A673 (cell line): ENCODE measurements at regions not wholly inside any gene's neighbourhood (a gene's known extent, or its start where the extent isn't known, plus 50 kb on each side); places are given as distances from the start of the nearest gene placed in this dataset.

Experiments used
- BruUV-seq: library from RNA; stranded (reverse); fragments of 400-500 nt; replicated peaks from 2 replicates; lab custom pipeline; 2021; lab: Mats Ljungman, UMichigan
- CTCF ChIA-PET: fragments of 300-600 bp; sonication (Branson Sonifier 250); formaldehyde crosslinking; loops from one replicate; lab custom pipeline; 2022; ENCODE audit warnings: antibody characterized with exemption; lab: Charles Lee
- POLR2A ChIA-PET: fragments of 300-600 bp; sonication (Branson Sonifier 250); formaldehyde crosslinking; loops from one replicate; lab custom pipeline; 2022; ENCODE audit warnings: antibody characterized with exemption; ENCODE audit not compliant: low non-redundant PET; lab: Charles Lee
- DNase-seq: peaks from one replicate; pipeline ENCODE4 v3.0.0-alpha.2; 2015; ENCODE audit warnings: low spot score
- H3K27ac ChIP-seq: fragments of 200-600 bp; sonication (generic); 2 replicates; pipeline ENCODE4 v1.5.1; 2016; ENCODE audit warnings: mixed run types, low read depth, mild to moderate bottlenecking, mixed read lengths, antibody characterized with exemption, low read length; ENCODE audit not compliant: poor library complexity, severe bottlenecking
- H3K27me3 ChIP-seq: fragments of 200-600 bp; sonication (generic); replicated peaks from 2 replicates; pipeline ENCODE4 v1.6.1; 2017; ENCODE audit warnings: mixed run types, low read depth, mild to moderate bottlenecking, mixed read lengths, antibody characterized with exemption, low read length; ENCODE audit not compliant: insufficient read depth, poor library complexity
- H3K36me3 ChIP-seq: fragments of 200-600 bp; sonication (generic); 2 replicates; pipeline ENCODE4 v1.6.1; 2016; ENCODE audit warnings: mixed run types, mild to moderate bottlenecking, mixed read lengths, antibody characterized with exemption, low read length; ENCODE audit not compliant: insufficient read depth, poor library complexity, severe bottlenecking
- H3K4me1 ChIP-seq: fragments of 200-600 bp; sonication (generic); 2 replicates; pipeline ENCODE4 v1.6.1; 2017; ENCODE audit warnings: mixed run types, mild to moderate bottlenecking, mixed read lengths, antibody characterized with exemption, low read length; ENCODE audit not compliant: insufficient read depth, poor library complexity, severe bottlenecking
- H3K4me3 ChIP-seq: fragments of 200-600 bp; sonication (generic); 2 replicates; pipeline ENCODE4 v1.5.1; 2016; ENCODE audit warnings: low read depth, mixed run types, mild to moderate bottlenecking, mixed read lengths, low read length; ENCODE audit not compliant: poor library complexity, severe bottlenecking
- H3K9me3 ChIP-seq: fragments of 200-600 bp; sonication (generic); 2 replicates; pipeline ENCODE4 v1.6.1; 2016; ENCODE audit warnings: mixed run types, low read depth, mild to moderate bottlenecking, mixed read lengths, antibody characterized with exemption, low read length; ENCODE audit not compliant: poor library complexity, severe bottlenecking
- EZH2 ChIP-seq: fragments of 200-600 bp; sonication (generic); IDR thresholded peaks from 2 replicates; pipeline ENCODE4 v1.6.1; 2017; ENCODE audit warnings: borderline replicate concordance, low read depth, mild to moderate bottlenecking, mixed read lengths, antibody characterized with exemption, low read length; ENCODE audit not compliant: poor library complexity, severe bottlenecking
- intact Hi-C: fragments of 100-400 bp; cut with micrococcal nuclease; formaldehyde crosslinking; loops from one replicate; pipeline ENCODE4 v1.10.0; 2022; ENCODE audit not compliant: unreplicated experiment
- TF ChIP-seq, protein P1 (sequence below): fragments of 300-800, 200-600 bp; sonication (generic); conservative IDR thresholded peaks from 2 replicates; pipeline ENCODE4 v1.5.1; 2017; ENCODE audit warnings: low read depth, mild to moderate bottlenecking, antibody characterized with exemption, low read length, moderate library complexity, mixed read lengths

DNA sequence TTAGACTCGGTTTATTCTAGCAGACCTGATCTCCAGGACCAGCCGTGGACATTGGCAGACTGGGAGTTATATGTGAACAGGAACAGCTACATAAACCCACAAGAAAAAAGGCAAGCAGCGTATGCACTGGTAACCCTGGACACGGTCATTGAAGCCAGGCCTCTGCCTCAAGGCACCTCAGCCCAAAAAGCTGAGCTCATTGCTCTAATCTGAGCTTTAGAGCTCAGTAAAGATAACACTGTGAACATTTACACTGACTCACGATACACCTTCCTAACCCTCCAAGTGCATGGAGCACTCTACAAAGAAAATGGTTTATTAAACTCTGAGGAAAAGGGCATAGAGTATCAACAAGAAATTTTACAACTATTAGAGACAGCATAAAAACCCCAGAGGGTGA, 148.9 kb upstream of the FGF16 start:
- POLR2A ChIA-PET, result no interaction called here
- TF ChIP-seq, protein P1, sequence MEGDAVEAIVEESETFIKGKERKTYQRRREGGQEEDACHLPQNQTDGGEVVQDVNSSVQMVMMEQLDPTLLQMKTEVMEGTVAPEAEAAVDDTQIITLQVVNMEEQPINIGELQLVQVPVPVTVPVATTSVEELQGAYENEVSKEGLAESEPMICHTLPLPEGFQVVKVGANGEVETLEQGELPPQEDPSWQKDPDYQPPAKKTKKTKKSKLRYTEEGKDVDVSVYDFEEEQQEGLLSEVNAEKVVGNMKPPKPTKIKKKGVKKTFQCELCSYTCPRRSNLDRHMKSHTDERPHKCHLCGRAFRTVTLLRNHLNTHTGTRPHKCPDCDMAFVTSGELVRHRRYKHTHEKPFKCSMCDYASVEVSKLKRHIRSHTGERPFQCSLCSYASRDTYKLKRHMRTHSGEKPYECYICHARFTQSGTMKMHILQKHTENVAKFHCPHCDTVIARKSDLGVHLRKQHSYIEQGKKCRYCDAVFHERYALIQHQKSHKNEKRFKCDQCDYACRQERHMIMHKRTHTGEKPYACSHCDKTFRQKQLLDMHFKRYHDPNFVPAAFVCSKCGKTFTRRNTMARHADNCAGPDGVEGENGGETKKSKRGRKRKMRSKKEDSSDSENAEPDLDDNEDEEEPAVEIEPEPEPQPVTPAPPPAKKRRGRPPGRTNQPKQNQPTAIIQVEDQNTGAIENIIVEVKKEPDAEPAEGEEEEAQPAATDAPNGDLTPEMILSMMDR, result no peak
- no peak for TF ChIP-seq EZH2
- Histone ChIP-seq H3K27ac (no peak overlapping the region), H3K36me3 (no peaks in the 10 kb centered on the region), H3K27me3 (no peaks in the 10 kb centered on the region), H3K9me3 (no peaks in the 10 kb centered on the region), H3K4me3 (no peak overlapping the region), H3K4me1 (no peaks in the 10 kb centered on the region)
- intact Hi-C loops, result no loop called here
- no peak for DNase-seq
- CTCF ChIA-PET, result no interaction called here
- BruUV-seq, result no TSS peak

DNA sequence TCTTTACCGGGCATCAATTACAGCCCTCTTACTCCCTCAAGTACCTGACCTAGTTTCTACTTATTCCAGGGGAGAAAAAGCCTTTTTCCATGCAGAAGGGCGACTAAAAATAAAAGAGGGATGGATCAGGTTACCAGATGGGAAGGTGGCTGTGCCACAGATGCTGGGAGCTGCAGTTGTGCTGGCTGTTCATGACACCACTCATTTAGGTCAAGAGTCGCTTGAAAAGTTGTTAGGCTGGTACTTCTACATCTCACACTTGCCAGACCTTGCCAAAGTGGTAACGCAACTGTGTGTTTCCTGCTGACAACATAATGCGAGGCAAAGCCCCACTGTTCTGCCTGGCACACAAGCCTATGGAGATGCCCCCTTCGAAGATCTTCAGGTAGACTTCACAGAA, 148.4 kb upstream of the FGF16 start:
- DNase-seq, result no peak
- intact Hi-C loops, result no loop called here

DNA sequence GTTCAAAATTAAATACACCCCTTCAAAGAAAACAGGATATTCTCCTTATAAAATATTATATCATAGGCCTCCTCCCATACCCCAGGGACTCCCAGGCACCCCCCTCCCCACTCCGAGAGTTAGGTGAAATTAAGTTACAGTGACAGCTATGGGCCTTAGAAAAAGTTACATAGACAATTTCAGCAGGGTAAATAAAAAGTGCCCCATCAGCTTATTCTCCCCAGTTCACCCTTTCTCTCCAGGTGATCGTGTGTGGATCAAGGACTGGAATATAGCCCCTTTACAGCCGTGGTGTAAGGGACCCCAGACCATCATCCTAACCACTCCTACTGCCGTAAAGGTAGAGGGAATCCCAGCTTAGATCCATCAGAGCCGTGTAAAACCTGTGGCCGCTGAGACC, 147.6 kb upstream of the FGF16 start:
- H3K27me3 ChIP-seq, result no peaks in the 10 kb centered on the region
- CTCF ChIA-PET, result no interaction called here
- no peaks in the 10 kb centered on the region for H3K4me1 ChIP-seq
- intact Hi-C loops, result no loop called here
- H3K36me3 ChIP-seq, result no peaks in the 10 kb centered on the region
- TF ChIP-seq EZH2, result no peak
- TF ChIP-seq, protein P1, result no peak
- H3K9me3 ChIP-seq, result peaks cover 6% of the 10 kb centered on the region
- H3K4me3 ChIP-seq, result no peak overlapping the region
- BruUV-seq, result no TSS peak
- POLR2A ChIA-PET, result no interaction called here
- no peak for DNase-seq
- no peak overlapping the region for H3K27ac ChIP-seq

More for the DNA sequence above, 148.4 kb upstream of the FGF16 start:
- no TSS peak for BruUV-seq
- TF ChIP-seq, protein P1, result no peak
- no peak for TF ChIP-seq EZH2
- H3K27ac ChIP-seq, result no peak overlapping the region
- peaks cover under 1% of the 10 kb centered on the region for H3K9me3 ChIP-seq
- ChIA-PET POLR2A (no interaction called here), CTCF (no interaction called here)
- no peaks in the 10 kb centered on the region for H3K36me3 ChIP-seq
- no peaks in the 10 kb centered on the region for H3K27me3 ChIP-seq
- H3K4me3 ChIP-seq, result no peak overlapping the region
- no peaks in the 10 kb centered on the region for H3K4me1 ChIP-seq
